Activated effector memory CD4-positive, alpha-beta T cell treated with Interleukin-2 at 50 U/mL for 16 hours (primary cell): ENCODE measurements at regions not wholly inside any gene's neighbourhood (a gene's known extent, or its start where the extent isn't known, plus 50 kb on each side); places are given as distances from the start of the nearest gene placed in this dataset.
A peak's percentile ranks its signal among the peaks of the same experiment; 100 is the strongest.

Source experiments
- DNase-seq: peaks from one replicate; pipeline ENCODE4 v3.0.0-alpha.2; 2020

DNA sequence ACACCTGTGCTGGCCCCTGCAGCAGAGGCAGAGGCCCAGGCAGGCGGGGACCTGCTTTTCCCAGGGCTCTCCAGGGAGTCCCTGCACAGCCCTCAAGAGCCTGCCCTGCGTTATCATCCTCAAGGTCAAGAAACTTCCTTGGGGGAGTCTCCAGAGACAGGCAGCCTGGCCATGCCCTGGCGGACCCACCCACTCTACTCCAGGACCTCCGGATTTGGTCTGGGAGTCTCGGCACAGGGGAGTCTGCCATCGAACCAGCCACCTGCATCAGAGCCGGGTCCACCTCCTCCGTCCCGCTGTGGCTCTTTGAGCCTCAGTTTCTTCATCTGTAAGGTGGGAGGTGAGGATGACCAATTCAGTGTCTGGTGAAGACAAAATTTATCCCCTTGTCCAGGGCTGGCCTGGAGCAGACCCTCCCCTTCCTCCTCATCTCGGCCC lies 75.3 kb upstream of the TNRC6C start:
- DNase-seq, result no peak

DNA sequence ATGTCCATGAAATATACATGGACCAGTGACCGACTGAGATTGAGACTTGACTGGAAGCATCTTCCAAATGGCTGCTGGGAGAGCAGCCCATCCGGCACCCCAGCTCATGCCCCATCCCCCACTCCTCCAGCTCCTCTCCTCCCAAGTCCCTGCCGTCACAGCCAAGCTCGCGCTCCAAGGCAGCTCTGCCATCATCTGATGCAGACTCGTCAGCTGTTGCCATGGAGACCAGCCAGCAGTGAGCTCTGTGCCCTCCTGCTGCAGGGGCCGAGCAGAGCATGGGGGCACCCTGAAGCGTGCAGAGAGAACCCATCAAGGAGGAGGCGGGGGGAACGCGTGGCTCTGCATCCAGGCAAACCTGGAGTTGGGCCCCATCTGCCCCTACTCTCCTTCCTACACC lies 74.5 kb upstream of the TNRC6C start:
- DNase-seq, result no peak

DNA sequence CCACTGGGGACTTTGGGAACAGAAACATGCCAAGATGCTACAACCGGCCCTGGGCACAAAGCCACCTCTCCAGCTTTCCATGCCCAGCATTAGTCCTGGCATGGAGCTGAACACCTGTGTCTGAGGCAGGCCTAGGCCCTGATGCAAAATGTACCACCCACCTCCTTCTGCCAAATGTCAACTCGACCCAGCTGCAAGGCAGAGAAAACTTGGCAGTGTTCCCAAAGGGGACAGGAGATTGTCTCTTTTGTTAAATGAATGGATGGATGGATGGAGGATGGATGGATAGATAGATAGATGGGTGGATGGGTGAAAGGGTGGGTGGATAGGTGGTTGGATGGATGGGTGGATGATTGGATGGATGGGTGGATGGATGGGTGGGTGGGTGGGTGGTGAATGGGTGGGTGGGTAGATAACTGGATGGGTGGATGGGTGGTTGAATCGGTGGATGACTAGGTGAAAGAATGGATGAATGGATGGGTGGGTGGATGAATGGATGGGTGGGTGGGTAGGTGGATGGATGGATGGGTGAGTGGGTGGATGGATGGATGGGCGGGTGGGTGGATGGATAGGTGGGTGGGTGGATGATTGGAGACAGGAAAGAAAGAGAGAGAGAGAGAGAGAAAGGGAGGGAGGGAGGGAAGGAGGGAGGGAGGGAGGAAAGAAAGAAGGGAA lies 73.4 kb upstream of the TNRC6C start:
- DNase-seq, result no peak

DNA sequence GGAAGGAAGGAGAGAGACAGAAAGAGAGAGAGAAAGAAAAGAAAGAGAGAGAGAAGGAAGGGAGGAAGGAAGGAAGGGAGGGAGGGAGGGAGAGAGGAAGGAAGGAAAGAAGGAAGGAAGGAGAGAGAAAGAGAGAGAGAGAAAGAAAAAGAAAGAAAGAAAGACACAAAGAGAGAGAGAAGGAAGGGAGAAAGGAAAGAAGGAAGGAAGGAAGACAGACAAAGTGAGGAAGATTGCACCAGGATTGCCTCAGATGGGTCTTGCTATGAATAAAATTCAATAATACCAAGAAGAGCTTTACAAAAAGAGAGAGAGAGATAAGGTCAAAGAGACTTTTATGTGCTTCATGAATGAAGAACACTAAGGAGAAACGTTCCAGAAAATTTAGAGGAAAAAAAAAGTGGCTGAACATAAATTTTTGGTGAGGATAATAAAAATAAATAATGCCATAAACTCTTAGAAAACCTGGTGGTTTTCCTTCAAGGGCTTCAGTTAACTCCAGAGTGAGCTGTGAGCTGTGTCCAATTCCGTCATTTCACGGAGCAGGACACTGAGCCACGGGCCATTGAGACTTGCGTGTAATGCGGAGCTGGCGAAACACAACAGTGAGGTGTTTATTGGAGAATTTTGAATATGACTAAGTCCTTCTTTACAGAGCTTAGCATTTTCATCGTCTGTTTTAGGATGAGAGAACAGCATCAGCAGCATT lies 72.7 kb upstream of the TNRC6C start:
- DNase-seq, result no peak

DNA sequence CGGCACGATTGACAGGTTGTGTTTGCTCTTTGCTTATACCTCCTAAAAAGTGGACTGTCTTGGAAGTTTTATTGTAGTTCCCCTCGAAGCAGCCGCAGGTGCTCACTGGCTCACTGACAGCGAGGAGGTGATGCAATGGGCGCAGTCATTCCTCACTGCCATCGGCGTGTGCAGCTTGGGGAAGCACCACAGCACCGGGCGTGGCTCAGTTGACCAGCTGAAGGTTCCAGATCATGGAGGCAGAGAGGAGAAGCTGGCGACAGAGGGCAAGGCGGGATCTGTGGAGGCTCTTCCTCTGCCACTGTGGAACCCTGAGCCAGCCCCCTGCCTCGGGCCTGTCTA lies 72.1 kb upstream of the TNRC6C start:
- no peak for DNase-seq

DNA sequence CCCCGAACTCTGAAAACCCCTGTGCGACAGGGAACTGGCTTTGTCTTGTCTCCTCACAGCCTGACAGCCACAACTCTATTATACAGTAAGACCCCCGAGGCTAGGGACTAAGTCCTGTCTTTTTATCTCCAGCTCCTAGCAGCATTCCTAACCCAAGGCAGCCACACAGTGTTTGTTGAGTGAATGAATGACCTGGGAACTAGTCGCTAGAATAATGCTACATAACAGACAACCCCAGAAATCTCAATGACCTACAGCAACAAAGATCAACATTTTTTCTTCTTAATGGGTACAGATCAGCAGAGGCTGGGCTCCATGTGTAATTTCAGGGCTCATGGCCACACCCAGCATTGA lies 71.4 kb upstream of the TNRC6C start:
- DNase-seq, result no peak

DNA sequence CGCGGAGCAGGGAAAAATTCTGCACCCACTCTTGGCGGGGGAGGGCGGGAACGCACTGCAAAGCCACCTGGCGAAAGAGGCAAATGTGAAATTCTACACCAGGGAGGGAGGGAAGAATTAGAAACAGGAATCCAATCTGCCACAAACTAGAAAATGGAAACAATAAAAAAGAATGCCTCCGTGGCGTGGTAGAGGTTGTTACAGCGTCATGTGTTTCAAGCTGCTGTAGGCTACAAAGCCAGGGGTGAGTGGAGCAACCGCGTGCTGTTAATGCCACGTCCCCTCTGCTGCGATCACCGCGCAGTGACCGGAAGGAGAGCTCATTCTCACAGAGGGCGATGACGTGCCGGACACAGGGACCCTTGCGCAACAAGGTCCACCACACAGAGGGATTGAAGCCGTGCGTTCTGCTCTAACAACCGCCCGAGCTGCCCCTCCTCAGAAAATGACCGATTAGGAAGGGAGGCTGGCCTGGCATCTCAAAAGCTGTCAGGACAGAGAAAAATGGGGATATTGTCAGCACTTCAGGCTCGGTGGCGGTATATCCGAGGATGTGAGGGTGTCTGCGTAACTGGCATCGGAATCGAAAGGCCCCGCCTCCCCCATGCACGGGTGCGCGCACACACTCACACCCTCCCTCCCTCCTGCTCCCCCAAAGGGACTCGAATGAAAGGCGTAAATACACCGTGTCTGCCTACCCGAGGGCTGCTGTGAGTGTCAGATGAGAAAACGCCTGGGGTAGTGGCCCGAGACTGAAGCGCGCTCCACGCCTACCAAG lies 70.8 kb upstream of the TNRC6C start:
- DNase-seq, result peak; percentile 70

DNA sequence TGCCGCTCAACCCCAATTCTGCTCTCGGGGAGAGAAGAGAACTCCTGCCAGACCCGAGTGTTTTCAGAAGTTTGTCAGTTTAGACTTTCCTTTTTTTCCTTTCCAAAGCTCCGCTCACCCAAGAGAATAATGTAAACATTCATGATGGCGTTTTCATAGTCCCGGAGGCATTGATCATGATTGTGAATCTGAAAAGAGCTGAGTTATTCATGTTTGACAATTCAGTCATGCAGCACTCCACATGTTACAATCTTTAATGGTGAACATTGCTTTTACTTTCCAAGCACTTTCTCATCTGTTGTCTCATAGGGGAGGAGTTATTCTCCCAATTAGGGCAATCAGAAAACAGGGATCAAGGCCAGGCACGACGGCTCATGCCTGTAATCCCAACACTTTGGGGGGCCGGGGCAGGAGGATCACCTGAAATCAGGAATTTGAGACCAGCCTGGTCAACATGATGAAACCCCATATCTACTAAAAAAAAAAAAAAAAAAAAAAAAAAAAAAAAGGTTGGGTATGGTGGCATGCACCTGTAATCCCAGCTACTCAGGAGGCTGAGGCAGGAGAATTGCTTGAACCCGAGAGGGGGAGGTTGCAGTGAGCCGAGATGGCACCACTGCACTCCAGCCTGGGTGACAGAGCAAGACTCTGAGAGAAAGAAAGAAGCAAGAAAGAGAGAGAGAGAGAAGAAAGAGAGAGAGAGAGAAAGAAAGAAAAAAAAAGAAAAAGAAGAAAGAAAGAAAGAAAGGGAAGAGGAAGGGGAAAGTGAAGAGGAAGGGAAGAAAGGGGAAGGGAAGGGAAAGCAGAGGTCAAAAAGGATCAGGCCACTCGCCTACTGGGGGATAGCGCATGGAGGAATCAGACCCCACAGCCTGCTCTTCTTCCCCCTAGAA lies 70.0 kb upstream of the TNRC6C start:
- no peak for DNase-seq

DNA sequence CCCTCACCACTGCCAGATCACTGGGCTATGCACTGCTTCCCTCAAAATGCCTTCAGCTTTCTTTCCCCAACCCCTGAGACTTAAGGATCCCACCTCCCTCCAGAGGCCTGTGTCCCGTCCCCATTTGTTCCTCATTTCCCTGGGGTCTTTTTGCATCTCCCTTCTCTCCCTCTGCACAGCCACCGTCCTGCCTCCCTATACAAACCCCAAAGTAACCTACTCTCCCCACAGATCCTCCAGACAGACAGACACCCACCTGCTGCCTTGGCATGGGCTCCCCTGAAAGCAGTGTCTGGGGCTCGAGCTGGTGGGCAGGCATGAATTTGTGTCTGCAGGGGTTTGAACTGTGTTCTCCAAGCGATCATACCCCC lies 69.4 kb upstream of the TNRC6C start:
- DNase-seq, result no peak

DNA sequence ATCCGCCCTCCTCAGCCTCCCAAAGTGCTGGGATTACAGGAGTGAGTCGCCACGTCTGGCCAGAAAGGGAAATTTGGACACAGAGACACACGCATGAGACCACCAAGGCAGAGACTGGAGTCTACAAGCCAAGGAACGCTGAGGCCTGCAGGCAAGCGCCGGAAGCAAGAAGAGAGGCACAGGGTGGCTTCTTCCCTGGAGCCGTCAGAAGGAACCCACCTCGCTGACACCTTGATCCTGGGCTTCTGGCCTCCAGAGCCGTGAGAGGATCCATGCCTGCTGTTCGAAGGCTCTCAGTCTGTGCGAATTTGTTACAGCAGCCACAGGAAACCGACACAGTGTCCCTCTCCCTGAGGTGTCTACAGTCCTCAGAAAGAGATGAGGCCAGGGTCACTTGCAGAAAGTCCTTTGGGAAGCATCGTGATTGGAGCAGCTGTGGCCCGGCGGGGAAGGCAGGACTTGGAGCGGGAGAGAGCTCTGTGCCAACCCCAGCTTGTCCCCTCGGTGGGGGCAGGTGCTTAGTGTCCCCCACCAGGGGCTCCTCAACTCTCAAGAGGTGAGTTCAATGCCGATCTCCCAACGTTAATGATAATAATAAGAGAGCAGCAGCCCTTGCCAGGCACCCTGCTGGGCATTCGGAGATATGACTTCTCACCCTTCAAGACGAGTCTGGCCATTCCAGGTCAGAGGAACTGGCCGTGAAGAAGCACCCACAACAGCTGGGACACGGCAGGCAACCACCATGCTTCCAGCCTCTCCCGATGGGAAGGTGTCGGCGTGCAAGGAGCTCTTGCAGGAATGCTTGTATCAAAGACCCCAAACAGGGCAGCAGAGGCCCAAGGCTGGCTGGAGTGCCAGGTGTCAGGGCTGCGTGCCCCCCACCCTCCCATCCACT lies 68.4 kb upstream of the TNRC6C start:
- DNase-seq, result no peak

DNA sequence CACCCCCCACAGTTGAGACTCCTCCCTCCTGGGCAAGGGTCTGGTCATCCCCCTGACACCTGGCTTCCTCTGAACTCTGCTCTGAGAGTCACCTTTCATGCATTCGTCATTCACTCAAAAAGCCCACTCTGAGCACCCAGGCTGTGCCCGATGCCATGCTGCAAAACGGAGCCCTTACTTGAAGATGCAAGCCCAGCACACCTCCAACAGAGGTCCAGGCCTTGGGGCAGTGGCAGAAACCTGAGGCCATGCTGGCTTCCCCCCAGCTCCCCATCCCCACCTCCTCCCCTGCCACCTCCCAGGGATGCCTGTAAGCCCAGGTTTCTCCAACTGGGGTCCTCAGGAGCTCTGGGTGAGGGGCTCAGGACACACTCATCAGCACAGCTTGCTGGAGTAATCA lies 67.7 kb upstream of the TNRC6C start:
- no peak for DNase-seq

DNA sequence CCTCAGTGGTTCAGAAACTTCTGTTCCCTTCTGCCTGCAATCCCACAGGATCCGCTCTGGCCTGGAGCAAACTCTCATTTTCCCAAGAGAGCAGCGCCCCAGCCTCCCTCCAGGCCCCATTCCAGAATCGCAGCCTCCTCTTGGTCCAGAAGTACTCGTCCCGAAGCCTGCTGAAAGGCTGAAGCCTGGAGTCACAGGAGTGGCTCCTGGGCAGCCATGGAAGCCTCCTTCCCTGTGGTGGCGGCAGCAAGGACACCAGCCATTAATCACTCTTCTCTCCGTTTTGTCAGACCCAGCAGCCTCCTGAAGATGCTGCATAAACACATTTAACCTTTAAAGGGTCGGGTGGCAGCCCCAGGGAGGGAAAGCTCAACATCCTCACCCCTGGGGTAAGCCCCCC lies 66.9 kb upstream of the TNRC6C start:
- DNase-seq, result no peak

DNA sequence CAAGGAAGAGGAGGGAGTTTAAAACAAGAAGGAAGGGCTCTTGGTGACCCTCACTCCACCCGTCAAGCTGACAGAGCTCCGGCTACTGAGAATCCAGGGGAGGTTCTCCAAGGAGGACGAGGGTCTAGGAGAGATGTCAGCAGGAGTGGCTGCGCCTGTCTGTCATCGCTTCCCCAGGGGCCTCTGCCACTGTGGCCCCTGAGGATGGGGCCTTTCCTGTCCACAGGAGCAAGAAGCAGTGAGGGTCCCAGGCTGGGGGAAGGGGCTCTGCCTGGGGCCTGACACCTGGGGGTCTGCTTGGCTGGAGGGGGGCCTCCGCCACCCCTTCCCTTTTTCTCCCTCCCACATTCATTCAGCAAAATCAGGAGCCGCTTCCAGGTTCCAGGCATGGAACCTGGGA lies 66.5 kb upstream of the TNRC6C start:
- DNase-seq, result no peak

DNA sequence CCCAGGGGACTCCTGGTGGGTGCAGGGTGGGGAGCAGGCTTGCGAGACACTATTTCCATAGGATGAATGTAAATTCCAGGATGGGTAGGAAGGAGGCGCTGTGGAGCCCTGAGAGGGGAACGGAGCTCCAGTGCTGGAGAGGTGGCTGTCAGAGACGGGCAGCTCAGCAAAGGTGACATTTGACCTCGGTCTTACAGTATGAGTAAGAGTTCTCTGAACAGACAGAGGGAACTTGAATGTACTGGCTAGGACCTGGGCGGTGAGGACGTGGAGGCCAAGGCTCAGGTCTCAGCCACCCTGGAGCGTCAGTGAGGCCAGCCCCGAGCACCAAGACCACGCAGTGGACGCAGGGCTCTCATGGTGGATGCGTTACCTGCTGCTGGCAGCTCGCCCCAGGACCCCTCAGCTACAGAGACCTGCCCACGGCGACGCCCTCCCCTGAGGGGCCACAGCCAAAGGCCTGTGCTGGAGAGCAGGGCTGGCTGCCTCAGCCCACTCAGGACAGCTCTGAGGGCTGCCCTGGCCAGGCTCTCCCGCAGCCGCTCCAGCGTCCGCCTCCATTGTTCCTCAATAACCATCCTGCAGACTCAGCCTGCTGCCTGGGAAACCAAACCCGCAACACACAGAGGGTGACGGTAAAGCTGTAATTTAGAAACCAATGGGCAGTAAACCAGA lies 65.9 kb upstream of the TNRC6C start:
- no peak for DNase-seq

DNA sequence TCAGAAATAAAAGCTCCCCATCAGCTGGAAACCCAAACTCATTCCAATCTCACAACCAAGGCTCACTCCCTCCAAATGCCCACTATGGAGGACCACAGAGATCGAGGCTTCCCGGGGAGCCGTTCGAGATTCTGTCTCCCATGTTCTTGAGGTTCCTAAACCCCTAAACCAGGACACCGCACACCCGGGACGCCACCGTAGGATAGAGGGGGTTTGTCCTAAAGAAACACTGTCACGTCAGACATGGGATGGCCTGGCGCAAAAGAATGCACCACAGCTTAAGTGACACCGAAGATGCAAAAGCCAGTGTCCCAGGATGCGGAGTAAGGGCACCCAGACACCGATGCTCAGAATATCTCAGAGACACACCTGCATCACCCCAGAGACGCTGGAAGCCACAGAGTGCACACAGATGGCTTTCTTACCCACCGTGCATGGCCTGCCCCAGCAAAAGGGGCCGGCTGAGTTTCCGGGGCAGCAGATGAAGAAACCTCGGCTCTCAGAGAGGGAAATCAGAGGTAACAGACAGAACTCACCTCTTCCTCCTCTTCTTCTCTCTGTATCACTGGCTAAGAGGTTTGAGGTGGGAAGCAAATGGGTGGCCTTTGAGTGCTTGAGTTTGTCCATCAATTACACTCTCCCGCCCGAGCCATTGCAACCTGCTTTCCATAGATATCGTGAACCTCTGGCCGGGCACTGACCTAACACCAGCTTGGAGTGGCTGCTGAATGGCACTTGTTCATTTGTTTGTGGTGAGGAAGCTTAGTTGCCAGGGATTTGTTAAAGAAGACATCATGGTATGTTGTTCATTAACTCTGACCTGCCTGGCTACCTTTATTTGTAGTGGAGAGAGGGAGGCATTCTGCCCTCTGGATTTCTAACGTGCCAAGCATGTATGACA lies 65.1 kb upstream of the TNRC6C start:
- DNase-seq, result no peak

DNA sequence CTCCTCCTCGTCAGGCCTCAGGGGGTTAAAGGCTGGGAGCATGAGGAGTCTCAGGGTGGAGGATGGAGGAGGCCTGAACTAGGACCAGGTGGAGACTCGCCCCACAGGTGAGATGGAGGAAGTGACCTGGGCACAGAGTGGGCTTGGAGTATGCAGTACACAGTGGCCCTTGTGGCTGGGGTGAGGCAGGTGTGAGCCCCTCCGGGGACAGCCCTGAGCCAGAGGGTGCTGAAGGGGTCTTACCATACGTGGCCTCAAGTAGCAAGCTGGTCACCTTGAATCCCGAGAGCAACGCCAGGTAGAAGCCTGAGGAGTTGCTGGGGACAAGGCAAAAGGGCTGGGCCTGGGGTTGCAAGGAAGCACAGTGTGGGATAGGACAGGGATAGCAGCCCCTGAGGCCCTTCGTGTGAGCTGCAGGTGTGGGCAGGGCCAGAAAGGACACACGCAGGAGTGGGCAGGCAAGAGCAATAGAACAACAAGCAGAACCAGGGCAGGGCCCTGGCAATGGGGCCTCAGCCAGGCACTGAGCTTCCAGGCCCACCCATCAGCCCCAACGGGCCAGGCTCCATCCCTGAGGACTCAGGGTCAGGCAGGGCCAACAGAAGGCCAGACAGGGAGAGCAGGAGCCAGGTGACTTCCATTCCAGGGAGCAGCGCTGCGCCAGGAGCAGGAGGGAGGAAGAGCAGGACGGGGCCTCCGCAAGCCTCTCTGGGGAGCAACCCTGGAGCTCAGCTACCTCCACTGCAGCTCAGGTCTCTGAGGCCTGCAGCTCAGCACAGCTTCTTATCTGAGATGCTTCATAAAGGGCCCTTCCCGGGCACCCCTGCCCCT lies 64.2 kb upstream of the TNRC6C start:
- DNase-seq, result no peak

DNA sequence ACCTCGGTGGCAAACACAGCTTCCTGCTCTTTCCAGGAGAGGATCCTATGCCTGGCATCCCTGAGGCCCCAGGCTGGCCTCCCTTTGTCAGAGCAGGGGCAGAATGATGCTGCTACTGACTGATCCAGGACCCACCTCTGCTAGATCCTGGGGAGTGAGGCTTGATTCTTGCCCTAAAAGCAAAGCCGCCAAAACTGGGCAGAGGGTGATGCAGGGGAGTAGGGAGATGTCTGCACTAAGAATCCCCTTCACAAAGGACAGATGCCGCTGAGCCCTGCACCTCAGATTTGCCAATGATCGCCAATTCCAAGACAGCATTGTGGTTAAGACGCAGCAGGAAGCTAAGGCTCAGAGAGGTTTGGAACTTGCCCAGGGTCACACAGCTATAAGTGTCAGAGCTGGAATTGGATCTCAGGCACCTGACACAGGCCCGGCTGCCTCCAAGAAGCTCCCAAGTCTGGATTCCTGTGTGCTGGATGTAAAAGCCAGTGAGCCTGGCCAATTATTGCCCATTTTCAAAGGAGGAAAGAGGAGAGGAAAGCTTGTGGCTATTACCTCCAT lies 60.7 kb upstream of the TNRC6C start:
- DNase-seq, result no peak

DNA sequence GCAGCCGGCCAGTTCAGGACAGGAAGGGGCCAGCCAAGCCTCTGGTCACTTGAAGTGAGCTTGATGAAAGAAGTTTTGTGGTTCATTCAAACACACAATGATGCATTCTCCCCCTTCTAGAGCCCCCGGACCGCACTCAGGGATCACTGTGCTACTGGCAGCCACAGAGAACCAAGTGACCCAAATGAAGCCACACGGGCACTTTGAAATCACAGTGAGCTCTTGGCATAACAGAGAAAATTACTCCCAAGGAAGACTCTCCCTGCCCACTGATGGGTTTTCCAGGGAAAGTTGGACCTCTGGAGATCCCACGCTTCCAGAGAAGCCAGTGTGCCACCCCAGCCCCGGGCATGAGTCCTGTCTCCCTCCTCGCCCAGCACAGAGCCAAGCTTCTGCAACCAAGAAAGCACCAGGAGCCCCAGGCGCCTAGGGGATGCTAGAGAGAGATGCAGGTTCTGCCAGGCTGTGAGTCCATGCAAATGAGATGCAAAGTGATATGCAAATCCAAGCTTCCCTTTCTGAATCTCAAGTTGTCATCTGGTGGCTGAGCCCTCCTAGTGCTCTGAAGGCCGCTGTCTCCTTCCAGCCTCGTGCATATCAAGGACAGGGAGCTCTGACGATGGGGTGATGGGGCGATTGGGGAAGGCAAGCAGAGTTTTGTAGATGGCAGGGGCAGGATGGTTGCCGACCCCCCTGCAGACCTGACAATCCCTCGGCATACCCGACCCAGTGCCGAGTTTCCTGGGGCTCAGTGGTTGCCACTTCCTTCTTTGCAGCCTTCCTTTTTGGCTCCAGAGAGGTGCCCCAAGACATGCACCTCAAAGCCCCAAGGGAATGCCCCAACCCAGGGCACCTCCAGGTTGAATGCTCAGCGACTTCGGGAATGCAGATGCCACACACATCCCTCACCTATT lies 59.7 kb upstream of the TNRC6C start:
- DNase-seq, result no peak
